Peyer's patch (tissue), 4 donors: ENCODE measurements at regions not wholly inside any gene's neighbourhood (a gene's known extent, or its start where the extent isn't known, plus 50 kb on each side); places are given as distances from the start of the nearest gene placed in this dataset.
"Not testable (repeated sequence)": the region's sequence is repeated elsewhere in the genome, so short reads cannot be mapped to it uniquely, and the experiment has no call there.

Source experiments
- POLR2A ChIP-seq, 2 donors: fragments of 450-650 bp; IDR thresholded peaks; one replicate each; pipeline ENCODE4 v1.5.1; 2017; ENCODE audit warnings: antibody characterized with exemption in 2 of 2, mild to moderate bottlenecking in 2 of 2, moderate library complexity in 2 of 2
- TF ChIP-seq, protein P1 (sequence below), 6 experiments: fragments of 450-650 bp in 4 of 6; fragments of 200-600 bp in 2 of 6; sonication (generic) in 1 of 6; IDR thresholded peaks; one replicate each; pipeline ENCODE4 v1.5.1; 2017 to 2019; ENCODE audit warnings: antibody characterized with exemption in 6 of 6, mild to moderate bottlenecking in 3 of 6, moderate library complexity in 1 of 6

DNA sequence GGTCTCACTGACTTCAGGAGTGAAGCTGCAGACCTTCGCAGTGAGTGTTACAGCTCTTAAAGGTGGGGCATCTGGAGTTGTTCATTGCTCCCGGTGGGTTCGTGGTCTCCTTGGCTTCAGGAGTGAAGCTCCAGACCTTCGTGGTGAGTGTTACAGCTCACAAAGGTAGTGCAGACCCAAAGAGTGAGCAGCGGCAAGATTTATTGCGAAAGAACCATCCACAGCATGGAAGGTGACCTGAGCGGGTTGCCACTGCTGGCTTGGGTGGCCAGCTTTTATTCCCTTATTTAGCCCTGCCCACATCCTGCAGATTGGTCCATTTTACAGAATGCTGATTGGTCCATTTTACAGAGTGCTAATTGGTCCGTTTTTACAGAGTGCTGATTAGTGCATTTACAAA is 429.5 kb downstream of the RWDD3 start:
- TF ChIP-seq, protein P1, sequence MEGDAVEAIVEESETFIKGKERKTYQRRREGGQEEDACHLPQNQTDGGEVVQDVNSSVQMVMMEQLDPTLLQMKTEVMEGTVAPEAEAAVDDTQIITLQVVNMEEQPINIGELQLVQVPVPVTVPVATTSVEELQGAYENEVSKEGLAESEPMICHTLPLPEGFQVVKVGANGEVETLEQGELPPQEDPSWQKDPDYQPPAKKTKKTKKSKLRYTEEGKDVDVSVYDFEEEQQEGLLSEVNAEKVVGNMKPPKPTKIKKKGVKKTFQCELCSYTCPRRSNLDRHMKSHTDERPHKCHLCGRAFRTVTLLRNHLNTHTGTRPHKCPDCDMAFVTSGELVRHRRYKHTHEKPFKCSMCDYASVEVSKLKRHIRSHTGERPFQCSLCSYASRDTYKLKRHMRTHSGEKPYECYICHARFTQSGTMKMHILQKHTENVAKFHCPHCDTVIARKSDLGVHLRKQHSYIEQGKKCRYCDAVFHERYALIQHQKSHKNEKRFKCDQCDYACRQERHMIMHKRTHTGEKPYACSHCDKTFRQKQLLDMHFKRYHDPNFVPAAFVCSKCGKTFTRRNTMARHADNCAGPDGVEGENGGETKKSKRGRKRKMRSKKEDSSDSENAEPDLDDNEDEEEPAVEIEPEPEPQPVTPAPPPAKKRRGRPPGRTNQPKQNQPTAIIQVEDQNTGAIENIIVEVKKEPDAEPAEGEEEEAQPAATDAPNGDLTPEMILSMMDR (IDR thresholded peaks at IDR 0.05): not testable (repeated sequence)
- not testable (repeated sequence) for TF ChIP-seq POLR2A (IDR thresholded peaks at IDR 0.05)
